Activated naive CD4-positive, alpha-beta T cell treated with anti-CD3 and anti-CD28 coated beads, Interleukin-2, amount 50 U/mL, for 72 hours (primary cell): ENCODE measurements at regions not wholly inside any gene's neighbourhood (a gene's known extent, or its start where the extent isn't known, plus 50 kb on each side); places are given as distances from the start of the nearest gene placed in this dataset.
A peak's percentile ranks its signal among the peaks of the same experiment; 100 is the strongest.

Source experiments
- ATAC-seq, 2 donors: fragments of 150-1000 bp; cut with Tn5 transposase; 2 replicates each; pipeline ENCODE4 v1.10.0; 2021; ENCODE audit warnings: mild to moderate bottlenecking in 2 of 2, moderate library complexity in 2 of 2
- DNase-seq, 2 donors: peaks; one replicate each; pipeline ENCODE4 v3.0.0; 2021 to 2022; ENCODE audit warnings: low spot score in 2 of 2
- H3K27ac Mint-ChIP-seq, 2 donors: one replicate each; pipeline ENCODE4 v1.8.0; 2022; ENCODE audit warnings: mild to moderate bottlenecking in 2 of 2, mixed read lengths in 2 of 2
- H3K36me3 Mint-ChIP-seq, 2 donors: one replicate each; pipeline ENCODE4 v1.8.0; 2022; ENCODE audit warnings: mixed read lengths in 2 of 2
- H3K9me3 Mint-ChIP-seq, 2 donors: one replicate each; pipeline ENCODE4 v1.8.0; 2022; ENCODE audit warnings: mixed read lengths in 2 of 2

DNA sequence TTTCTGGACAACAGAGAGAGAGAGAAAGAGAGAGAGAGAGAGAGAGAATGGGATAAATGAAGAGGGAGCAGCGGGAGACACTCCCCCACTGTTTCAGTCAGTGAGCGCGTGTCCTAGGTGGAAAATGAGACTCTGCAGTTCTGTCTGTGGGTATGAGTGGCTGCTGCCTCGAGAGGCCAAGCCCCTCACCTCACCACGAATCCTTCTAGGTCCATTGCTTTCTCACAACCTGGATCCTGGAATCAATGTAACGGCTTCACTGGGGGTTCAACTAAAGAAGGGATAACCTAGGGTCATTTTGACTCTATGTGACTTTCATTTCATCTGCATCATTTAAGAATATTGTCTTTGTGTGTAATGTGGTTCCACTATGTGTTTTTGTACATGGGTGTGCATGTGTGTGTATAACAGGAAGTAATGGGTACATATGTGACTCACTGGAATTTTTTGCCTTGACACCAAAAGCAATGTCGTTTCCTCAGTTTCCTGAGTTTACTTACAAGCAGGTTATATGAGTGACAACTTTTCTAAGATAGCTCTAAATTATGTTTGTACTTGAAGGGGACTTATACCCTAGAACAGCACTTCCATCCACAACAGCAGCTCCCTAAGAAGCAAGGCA is 221.4 kb upstream of the TRIB2 start:
- peaks cover 3 to 5% of the 10 kb centered on the region in 2 donors for H3K9me3 Mint-ChIP-seq
- ATAC-seq (peak; percentile 48 to 72), DNase-seq (no peak)
- H3K27ac Mint-ChIP-seq: peak overlapping the region; percentile 79 to 84
- peaks cover 6 to 11% of the 10 kb centered on the region in 2 donors for H3K36me3 Mint-ChIP-seq

DNA sequence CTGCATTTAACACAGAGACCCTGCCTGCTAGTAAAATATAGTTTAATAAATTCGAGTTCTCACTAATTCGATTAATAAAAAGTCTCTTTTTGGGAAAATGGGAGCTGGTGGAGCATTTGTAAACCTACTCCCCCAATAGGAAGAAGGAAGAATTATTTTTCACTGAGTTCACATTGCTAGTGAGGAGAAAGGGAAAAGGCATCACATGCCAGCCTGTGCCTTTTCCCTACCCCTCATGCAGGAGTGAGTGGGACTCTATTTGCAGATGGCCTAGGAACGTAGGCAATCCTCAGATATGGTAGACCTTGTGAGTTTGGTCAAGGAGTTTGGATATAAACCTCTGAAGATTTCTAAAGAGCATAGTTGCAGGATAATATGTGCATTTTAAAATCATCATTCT is 218.4 kb upstream of the TRIB2 start:
- peak overlapping the region in 1 of 2 donors; percentile 17 for H3K27ac Mint-ChIP-seq
- peaks cover 9 to 11% of the 10 kb centered on the region in 2 donors for H3K36me3 Mint-ChIP-seq
- peaks cover 5% of the 10 kb centered on the region in 2 donors for H3K9me3 Mint-ChIP-seq
- DNase-seq (no peak), ATAC-seq (no peak)

DNA sequence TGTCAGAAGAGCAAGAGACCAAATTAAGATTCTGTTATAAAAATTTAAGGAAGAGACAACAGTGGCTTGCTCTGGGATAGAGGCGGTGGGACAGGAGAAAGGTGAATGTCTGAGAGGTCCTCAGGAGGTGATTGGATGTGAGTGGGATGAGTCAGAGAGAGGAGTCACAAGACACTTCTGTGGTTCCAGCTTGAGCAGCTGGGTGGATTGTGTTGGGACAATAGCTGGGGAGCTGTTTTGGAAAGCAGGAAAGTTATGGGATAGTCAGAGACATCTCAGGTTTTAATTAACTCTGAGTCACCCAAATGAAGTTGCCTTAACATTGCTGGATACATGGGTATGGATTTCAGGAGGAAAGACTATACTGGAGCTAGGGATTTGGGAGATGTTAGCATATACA is 218.0 kb upstream of the TRIB2 start:
- DNase-seq (no peak), ATAC-seq (no peak)
- peaks cover 9 to 11% of the 10 kb centered on the region in 2 donors for H3K36me3 Mint-ChIP-seq
- no peak overlapping the region for H3K27ac Mint-ChIP-seq
- peaks cover 5% of the 10 kb centered on the region in 2 donors for H3K9me3 Mint-ChIP-seq

DNA sequence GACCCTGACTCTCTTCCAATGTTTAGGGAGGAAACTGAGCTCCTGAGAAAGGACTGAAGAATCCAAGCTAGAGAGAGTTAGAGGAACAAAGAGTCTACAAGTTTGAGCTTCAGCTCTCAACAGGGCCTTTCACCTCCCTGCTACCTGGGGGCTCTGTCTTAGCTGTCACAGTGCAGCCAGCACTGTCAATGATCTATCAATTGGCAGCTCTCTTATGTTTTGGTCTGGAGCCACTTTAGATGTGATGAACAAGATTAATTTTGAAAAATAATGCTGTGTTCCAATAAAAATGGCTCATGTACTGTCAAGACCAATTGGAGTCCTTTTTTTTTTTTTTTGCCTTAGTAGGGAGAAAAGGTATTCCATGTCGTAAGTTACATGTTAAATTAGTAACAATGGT is 215.8 kb upstream of the TRIB2 start:
- Mint-ChIP-seq H3K9me3 (peaks cover 9 to 11% of the 10 kb centered on the region in 2 donors), H3K27ac (peak overlapping the region in 1 of 2 donors; percentile 16), H3K36me3 (peaks cover 17 to 20% of the 10 kb centered on the region in 2 donors)
- DNase-seq: no peak
- no peak for ATAC-seq

DNA sequence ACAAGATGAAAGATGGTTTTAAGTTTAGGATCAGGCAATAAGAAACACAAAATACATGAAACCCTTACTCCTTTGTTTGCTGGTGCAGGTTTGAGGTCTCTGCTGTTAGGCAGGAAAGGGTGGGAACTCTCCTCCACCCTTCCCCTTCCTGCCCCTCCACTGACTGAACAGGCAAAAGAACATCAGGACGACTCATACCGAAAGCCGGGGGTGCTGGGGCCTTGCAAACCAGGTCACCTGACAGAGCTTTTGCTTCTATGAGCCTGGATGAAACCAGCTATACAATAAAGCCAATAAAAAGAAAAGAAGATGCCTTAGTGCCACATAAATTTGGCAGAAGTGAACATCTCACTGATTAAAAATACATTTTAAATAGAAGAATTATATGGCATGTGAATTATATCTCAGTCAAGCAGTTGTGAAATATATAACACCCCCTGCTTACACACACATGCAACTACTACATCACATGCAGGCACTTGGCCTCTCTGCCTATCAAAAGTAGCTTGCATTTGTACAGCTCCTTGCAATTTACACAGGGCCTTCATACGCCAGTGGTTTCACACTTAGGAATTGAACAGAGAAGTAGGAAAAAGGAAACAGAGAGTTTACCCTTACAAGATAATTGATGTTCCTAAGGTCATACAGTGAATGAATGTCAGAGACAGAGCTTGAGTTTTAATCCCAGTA is 215.1 kb upstream of the TRIB2 start:
- peak; percentile 59 to 70 for ATAC-seq
- Mint-ChIP-seq H3K27ac (peak overlapping the region; percentile 16 to 53), H3K36me3 (peaks cover 10 to 17% of the 10 kb centered on the region in 2 donors)

DNA sequence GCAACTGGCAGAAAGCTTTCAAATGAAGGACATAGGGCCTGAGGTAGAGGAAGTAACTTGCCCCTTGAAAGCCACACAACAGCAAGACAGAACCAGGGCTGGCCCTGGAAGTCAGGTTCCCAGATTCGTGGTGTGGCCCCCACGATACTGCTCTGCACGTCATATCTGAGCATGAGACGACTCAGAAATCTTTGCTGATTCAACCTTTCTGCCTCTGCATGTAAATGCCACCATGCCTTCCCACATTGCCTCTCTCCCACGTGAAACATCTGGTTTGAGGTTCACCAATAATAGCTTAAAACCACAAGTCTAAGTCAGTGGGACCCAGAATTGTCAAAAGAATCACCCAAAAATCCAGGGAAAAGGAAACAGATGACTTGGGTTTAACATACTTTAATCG is 214.0 kb upstream of the TRIB2 start:
- DNase-seq (no peak), ATAC-seq (peak; percentile 16 to 32)
- H3K36me3 Mint-ChIP-seq: peaks cover 9 to 17% of the 10 kb centered on the region in 2 donors
- peak overlapping the region in 1 of 2 donors; percentile 32 for H3K27ac Mint-ChIP-seq
- peaks cover 6% of the 10 kb centered on the region in 2 donors for H3K9me3 Mint-ChIP-seq

More for the DNA sequence above, 215.1 kb upstream of the TRIB2 start:
- peak in 1 of 2 donors; percentile 57 for DNase-seq
- peaks cover 6 to 7% of the 10 kb centered on the region in 2 donors for H3K9me3 Mint-ChIP-seq

DNA sequence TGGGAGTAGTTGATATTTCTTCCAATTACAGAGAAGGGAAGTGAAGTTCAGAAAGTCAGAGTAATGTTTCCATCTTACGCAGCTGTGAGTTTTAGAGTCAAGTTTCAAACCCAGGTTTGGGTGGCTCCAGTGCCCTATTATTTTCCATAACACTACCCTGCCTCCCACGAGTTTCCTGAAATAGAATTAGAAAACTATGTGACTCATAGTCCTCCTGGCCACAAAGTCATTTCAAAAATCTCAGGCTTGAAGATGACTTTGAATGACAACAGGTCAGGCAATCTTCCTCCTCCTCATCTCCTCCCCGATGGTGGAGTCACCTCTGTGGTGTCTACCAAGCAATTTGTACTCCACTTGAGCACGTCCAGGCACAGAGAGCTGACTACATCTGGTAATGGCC is 212.3 kb upstream of the TRIB2 start:
- ATAC-seq (peak; percentile 76 to 83), DNase-seq (peak; percentile 44 to 61)
- peaks cover 12% of the 10 kb centered on the region in 2 donors for H3K9me3 Mint-ChIP-seq
- peak overlapping the region in 1 of 2 donors; percentile 22 for H3K27ac Mint-ChIP-seq
- H3K36me3 Mint-ChIP-seq: peaks cover 13 to 19% of the 10 kb centered on the region in 2 donors

DNA sequence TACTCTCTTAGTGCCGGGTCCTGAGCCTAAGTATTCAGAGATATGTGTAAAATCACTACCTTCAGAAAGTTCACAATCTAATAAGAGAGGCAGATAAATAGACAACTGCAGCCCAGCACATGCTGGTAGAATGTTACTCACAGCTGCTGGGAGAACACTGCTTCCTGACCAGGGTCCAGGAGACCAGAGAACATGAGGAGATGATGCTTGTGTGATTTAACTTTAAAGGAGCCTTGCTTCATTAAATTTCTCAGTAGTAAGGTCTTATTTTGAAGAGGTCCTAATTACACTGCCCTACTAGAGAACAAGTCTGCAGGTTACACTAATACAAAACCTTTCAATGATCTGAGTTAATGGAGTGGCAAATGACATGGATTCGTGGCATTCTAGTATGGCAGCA is 209.9 kb upstream of the TRIB2 start:
- no peak for DNase-seq
- Mint-ChIP-seq H3K27ac (no peak overlapping the region), H3K9me3 (peaks cover 17 to 21% of the 10 kb centered on the region in 2 donors), H3K36me3 (peaks cover 17 to 18% of the 10 kb centered on the region in 2 donors)
- ATAC-seq: no peak

DNA sequence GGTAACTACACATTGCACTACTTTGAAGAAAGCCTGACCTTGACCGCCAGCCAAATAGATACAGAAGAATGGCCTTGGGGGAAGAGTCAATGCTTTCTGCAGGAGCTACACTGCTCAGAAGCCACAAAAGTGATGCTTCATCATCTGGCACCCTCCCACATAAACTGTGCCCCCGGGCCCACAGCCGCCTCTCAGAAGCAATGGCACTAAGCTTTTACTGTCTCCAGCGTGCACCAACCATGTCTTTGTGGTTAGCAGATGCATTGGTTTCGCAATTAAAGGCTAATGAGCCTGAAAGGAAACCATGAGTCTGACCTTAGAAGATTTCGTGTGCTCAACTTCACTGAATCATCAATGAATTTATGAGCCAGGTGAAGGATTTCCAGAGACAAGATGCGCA is 209.4 kb upstream of the TRIB2 start:
- Mint-ChIP-seq H3K27ac (no peak overlapping the region), H3K9me3 (peaks cover 17 to 23% of the 10 kb centered on the region in 2 donors), H3K36me3 (peaks cover 17 to 18% of the 10 kb centered on the region in 2 donors)
- DNase-seq (peak; percentile 65 to 80), ATAC-seq (peak; percentile 78 to 80)

DNA sequence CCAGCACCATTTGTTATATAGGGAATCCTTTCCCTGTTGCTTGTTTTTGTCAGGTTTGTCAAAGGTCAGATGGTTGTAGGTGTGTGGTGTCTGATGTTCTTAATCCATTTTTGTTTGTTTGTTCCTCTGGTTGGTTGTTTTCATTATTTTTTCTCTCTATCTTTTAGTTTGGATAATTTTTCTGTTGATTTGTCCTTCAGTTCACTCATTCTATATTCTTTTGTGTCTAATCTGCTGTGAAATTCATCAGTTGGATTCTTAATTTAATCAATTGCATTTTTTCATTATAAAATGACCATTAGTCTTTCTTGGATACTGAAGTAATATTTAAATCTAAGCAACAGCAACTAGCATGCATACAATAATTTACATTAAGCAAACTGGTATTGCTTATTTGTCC is 206.7 kb upstream of the TRIB2 start:
- Mint-ChIP-seq H3K9me3 (peaks cover 11 to 19% of the 10 kb centered on the region in 2 donors), H3K36me3 (peaks cover 11 to 12% of the 10 kb centered on the region in 2 donors), H3K27ac (no peak overlapping the region)
- no peak for DNase-seq
- ATAC-seq: no peak

DNA sequence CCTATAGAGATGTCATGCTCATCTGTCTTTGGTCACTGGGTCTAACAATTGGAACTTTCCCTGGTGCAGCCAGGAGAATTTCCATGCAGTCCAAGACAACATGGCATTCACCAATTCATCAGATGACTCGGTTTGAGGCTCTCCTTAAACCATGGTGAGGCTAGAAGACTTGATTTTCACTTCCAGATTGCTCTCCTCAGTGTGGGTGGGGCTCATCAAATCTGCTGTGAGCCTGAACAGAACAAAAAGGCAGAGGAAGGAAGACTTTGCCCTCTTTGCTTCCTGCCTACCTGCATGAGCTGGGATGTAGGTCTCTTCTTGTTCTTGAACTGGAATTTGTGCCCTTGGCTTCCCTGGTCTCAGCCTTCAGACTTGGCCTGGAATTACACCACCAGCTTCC is 203.4 kb upstream of the TRIB2 start:
- Mint-ChIP-seq H3K27ac (no peak overlapping the region), H3K9me3 (peaks cover 15 to 26% of the 10 kb centered on the region in 2 donors), H3K36me3 (peaks cover 4 to 19% of the 10 kb centered on the region in 2 donors)
- DNase-seq (no peak), ATAC-seq (no peak)

DNA sequence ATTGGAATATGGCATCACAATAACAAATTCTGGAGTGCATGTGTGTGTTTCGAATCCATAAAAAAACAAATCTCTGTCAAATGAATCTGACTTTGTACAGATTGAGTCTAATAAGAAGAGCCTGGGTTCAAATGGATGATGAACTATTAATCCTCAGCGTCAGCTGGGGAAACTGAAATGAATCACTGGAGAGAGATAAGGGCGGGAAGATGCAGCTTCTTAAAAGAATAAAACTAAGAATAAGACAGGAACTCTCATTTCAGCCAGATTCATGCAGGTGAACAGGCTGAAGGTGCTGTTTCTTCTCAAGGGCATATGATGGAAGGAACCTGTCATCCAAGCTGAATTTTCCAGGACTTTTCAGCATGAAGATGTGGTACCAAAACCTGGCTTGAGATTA is 202.6 kb upstream of the TRIB2 start:
- ATAC-seq (peak; percentile 24 to 49), DNase-seq (no peak)
- H3K27ac Mint-ChIP-seq: no peak overlapping the region
- H3K9me3 Mint-ChIP-seq: peaks cover 12 to 22% of the 10 kb centered on the region in 2 donors
- H3K36me3 Mint-ChIP-seq: peaks cover 4 to 18% of the 10 kb centered on the region in 2 donors

DNA sequence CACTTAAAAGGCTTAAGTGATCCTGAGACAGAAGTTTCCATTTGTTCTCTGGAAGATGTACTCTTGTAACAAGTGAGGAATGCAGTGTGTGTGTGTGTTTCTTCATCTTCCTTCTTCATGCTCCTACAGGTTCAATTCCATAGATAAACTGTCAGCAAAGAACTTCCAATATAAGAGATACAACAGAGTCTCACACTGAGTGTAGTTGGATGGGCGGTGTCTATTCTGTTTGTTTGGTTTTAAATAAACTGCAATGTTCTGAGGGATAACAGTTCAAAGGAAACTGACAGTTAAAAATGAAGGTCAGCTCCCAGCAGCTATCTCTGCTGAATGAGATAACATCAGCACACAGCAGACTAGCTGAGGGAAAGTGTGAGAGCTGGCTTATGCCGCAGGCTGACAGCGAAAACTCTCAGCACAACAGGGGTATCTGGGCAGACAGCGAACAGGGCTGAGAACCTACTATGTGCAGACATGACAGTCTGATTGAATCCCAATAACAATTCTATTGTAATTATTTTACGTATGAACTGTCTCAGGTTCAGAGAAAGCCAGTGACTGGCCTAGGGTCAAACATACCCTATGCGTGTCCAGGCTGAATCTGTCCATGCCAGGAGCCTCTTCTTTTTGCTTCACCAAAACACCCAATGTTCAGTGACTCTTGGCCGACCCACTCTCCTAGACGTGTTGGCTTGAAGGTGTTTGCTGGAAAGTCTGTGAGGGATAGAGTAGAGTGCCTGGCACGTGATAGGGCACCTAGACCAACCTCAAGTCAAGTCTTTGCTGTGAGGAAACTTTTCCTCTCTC is 201.9 kb upstream of the TRIB2 start:
- no peak for DNase-seq
- H3K27ac Mint-ChIP-seq: peak overlapping the region in 1 of 2 donors; percentile 46
- H3K9me3 Mint-ChIP-seq: peaks cover 8 to 17% of the 10 kb centered on the region in 2 donors
- peaks cover 0 to 11% of the 10 kb centered on the region in 2 donors for H3K36me3 Mint-ChIP-seq
- ATAC-seq: peak; percentile 34 to 93

DNA sequence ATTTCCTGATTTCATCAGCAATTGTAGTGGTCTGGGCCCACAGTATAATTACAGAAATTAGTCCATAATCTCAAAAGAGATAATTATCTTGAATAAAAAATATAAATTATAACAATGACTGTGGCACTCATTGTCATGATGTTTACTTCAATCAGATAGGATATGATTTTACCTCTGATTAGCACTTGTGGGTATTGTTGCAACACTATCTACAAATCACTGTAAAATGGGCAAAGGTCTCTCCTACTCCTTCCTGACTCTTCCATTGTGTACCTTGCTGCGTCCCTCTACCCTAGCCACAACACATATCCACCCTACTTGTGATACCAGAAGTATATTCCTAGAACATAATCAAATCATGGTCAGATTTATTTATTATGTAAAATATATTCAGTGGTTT is 200.9 kb upstream of the TRIB2 start:
- Mint-ChIP-seq H3K27ac (peak overlapping the region in 1 of 2 donors; percentile 46), H3K36me3 (peaks cover 0 to 11% of the 10 kb centered on the region in 2 donors), H3K9me3 (peaks cover 4 to 12% of the 10 kb centered on the region in 2 donors)
- ATAC-seq: no peak
- no peak for DNase-seq

DNA sequence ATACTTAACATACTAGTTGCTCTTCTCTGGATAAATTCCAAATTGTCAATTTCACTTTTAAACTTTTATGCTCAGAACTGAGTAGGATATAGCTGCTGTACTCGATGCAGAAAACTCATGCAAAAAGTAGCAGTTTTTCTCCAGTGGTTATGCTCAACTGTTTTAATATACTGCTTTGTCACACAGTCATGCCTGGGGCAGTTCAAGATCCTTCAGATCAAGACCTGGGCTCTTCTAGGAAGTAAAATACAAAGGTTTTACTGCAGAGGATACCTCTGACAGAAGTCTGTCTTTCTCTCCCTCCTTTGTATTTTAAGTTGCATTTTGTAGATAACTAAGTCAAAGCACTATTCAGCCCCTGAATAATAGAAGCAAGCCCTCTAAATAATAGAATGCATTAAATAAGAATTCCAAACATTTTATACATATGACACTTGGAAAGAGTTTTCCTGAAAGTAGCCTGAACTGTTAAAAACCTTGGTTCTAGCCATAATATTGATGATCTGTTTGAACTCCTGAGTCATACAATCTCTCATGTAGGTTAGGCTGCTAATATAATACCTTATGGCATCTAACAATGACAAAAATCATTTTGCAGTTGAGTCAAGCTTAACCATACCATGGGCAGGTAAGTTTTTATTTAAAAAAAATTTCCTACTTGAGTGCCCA is 183.3 kb upstream of the TRIB2 start:
- peaks cover 0 to 4% of the 10 kb centered on the region in 2 donors for H3K9me3 Mint-ChIP-seq
- peak overlapping the region in 1 of 2 donors; percentile 48 for H3K27ac Mint-ChIP-seq

DNA sequence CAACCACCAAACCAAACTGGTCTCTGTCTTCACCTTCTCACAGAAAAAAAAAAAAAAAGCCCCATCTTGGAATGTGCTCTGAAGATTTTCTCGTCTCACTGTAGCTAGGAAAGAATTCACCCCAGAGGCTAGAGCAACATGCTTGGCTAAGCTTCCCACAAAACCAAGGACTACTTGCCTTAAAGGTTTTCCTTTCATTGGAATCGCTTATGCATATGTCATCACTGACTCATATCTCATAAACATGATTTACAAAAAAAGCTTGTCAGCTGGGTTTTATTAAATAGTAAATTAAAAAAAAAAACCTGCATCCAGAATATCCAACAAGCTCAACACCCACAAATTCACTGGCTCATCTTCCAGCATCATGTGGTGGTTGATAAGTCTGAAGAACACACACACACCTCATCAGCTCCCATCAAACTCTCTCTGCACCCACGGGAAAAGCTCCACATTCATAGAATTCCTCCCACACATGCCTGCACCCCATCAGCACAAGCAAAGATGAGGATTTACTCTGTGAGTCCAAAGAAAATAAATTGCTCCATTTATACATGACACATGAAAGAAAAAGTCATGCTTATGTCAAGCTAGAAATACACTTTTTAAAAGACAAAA is 182.0 kb upstream of the TRIB2 start:
- no peaks in the 10 kb centered on the region for H3K36me3 Mint-ChIP-seq

More for the DNA sequence above, 183.3 kb upstream of the TRIB2 start:
- ATAC-seq: no peak
- H3K36me3 Mint-ChIP-seq: no peaks in the 10 kb centered on the region
- DNase-seq: no peak

More for the DNA sequence above, 182.0 kb upstream of the TRIB2 start:
- DNase-seq: no peak
- Mint-ChIP-seq H3K27ac (no peak overlapping the region), H3K9me3 (peaks cover 0 to 4% of the 10 kb centered on the region in 2 donors)
- ATAC-seq: no peak
